ENCODE measurements at regions not wholly inside any gene's neighbourhood (a gene's known extent, or its start where the extent isn't known, plus 50 kb on each side); places are given as distances from the start of the nearest gene placed in this dataset.

GRCh38 chr6:134756374-134757025 is 193.4 kb downstream of the ALDH8A1 start (continued):
- no peak for TF ChIP-seq CHD7 (IDR thresholded peaks at IDR 0.05; ENCODE audit: insufficient replicate concordance, low read length)
- TF ChIP-seq BRCA1 (IDR thresholded peaks at IDR 0.05; ENCODE audit: low read depth, low read length), result no peak
- no peak for TF ChIP-seq EZH2 (IDR thresholded peaks at IDR 0.05; ENCODE audit: low read depth, low read length, severe bottlenecking)
- no peak for TF ChIP-seq CBX5 (IDR thresholded peaks at IDR 0.05; ENCODE audit: low read depth, low read length)
